DOHH2 (cell line): ENCODE measurements at regions not wholly inside any gene's neighbourhood (a gene's known extent, or its start where the extent isn't known, plus 50 kb on each side); places are given as distances from the start of the nearest gene placed in this dataset.

Source experiments
- EZH2phosphoT487 ChIP-seq: fragments of 200-600 bp; sonication (generic); IDR thresholded peaks from 2 replicates; pipeline ENCODE4 v1.6.1; 2017; ENCODE audit warnings: borderline replicate concordance, mild to moderate bottlenecking, antibody characterized with exemption, low read length, moderate library complexity, mixed read lengths
- TF ChIP-seq, protein P1 (sequence below): fragments of 200-600 bp; sonication (generic); IDR thresholded peaks from one replicate; pipeline ENCODE4 v1.5.1; 2014; ENCODE audit warnings: antibody characterized with exemption, mild to moderate bottlenecking, low read depth, low read length; ENCODE audit not compliant: poor library complexity, severe bottlenecking

DNA sequence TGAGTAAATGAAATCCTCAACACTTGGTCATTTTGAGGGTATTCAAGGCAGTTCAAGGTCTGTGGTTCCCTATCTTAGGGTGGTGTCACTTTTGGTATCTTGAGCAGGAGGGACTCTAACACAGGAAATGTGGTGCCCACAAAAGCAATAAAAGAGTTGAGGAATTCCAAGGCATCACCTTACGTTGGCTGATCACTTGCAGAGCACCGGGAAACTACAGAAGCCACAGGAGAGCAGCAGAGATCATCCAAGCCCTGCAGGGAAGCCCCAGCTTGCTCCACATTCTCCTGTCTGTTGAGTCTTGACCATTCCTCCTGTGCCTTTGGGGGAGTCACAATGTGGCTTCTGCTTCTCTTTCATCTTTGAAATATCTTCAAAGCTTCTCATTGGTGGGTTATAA, 565.8 kb upstream of the ADARB2 start:
- TF ChIP-seq, protein P1, sequence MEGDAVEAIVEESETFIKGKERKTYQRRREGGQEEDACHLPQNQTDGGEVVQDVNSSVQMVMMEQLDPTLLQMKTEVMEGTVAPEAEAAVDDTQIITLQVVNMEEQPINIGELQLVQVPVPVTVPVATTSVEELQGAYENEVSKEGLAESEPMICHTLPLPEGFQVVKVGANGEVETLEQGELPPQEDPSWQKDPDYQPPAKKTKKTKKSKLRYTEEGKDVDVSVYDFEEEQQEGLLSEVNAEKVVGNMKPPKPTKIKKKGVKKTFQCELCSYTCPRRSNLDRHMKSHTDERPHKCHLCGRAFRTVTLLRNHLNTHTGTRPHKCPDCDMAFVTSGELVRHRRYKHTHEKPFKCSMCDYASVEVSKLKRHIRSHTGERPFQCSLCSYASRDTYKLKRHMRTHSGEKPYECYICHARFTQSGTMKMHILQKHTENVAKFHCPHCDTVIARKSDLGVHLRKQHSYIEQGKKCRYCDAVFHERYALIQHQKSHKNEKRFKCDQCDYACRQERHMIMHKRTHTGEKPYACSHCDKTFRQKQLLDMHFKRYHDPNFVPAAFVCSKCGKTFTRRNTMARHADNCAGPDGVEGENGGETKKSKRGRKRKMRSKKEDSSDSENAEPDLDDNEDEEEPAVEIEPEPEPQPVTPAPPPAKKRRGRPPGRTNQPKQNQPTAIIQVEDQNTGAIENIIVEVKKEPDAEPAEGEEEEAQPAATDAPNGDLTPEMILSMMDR: no peak
- no peak for TF ChIP-seq EZH2phosphoT487
